GM12892 (cell line): ENCODE measurements at regions not wholly inside any gene's neighbourhood (a gene's known extent, or its start where the extent isn't known, plus 50 kb on each side); places are given as distances from the start of the nearest gene placed in this dataset.

Source experiments
- POLR2A ChIP-seq: IDR thresholded peaks from 2 replicates; pipeline ENCODE4 v1.6.1; 2011; ENCODE audit warnings: low read depth, low read length, control low read depth
- POLR2AphosphoS5 ChIP-seq: IDR thresholded peaks from 2 replicates; pipeline ENCODE4 v1.6.1; 2011; ENCODE audit warnings: low read depth, low read length, control low read depth
- TAF1 ChIP-seq: IDR thresholded peaks from 2 replicates; pipeline ENCODE4 v1.6.1; 2011; ENCODE audit warnings: low read depth, mild to moderate bottlenecking, control low read depth, low read length, borderline replicate concordance

GRCh38 chr9:120265791-120266190 is 314.2 kb downstream of the CDK5RAP2 start:
- TF ChIP-seq POLR2AphosphoS5 (no peak), POLR2A (no peak), TAF1 (no peak)
